NCI-H446 treated with DMSO at 0.1 percent for 48 hours (cell line): ENCODE measurements at regions not wholly inside any gene's neighbourhood (a gene's known extent, or its start where the extent isn't known, plus 50 kb on each side); places are given as distances from the start of the nearest gene placed in this dataset.

Source experiments
- DNase-seq: peaks from one replicate; lab custom pipeline; 2025; lab: John Stamatoyannopoulos, UW

- no peak for DNase-seq
Observed at GRCh38 chr5:161960314-161960713, 107.3 kb upstream of the GABRG2 start.

- DNase-seq: peak; percentile 61
Observed at GRCh38 chr5:161966564-161966963, 101.0 kb upstream of the GABRG2 start.

GRCh38 chr5:161975350-161975749 is 92.2 kb upstream of the GABRG2 start:
- no peak for DNase-seq

GRCh38 chr5:161988077-161988476 is 79.5 kb upstream of the GABRG2 start:
- DNase-seq: no peak
